ENCODE measurements at regions not wholly inside any gene's neighbourhood (a gene's known extent, or its start where the extent isn't known, plus 50 kb on each side); places are given as distances from the start of the nearest gene placed in this dataset.

- no peaks in the 10 kb centered on the region for H3K9me3 ChIP-seq (ENCODE audit: control insufficient read depth, low read depth, low read length)
- no peak overlapping the region for H3K27ac ChIP-seq (ENCODE audit: low read length)
- H3K4me1 ChIP-seq (ENCODE audit: control insufficient read depth, low read depth, low read length) = no peaks in the 10 kb centered on the region
- no peak overlapping the region for H3K9ac ChIP-seq (ENCODE audit: low read length)
- H3K36me3 ChIP-seq (ENCODE audit: control insufficient read depth, low read depth, low read length) = no peaks in the 10 kb centered on the region
- H3K4me3 ChIP-seq (ENCODE audit: low read length) = no peak overlapping the region
- no peaks in the 10 kb centered on the region for H3K27me3 ChIP-seq (ENCODE audit: control insufficient read depth, insufficient read depth, low read length)
Observed at GRCh38 chr5:57828221-57828620, 345.6 kb upstream of the ACTBL2 start.

- Histone ChIP-seq H3K27ac (ENCODE audit: low read length) (no peak overlapping the region), H3K9me3 (ENCODE audit: control insufficient read depth, low read depth, low read length) (peaks cover 4% of the 10 kb centered on the region), H3K4me1 (ENCODE audit: control insufficient read depth, low read depth, low read length) (no peaks in the 10 kb centered on the region), H3K9ac (ENCODE audit: low read length) (no peak overlapping the region), H3K27me3 (ENCODE audit: control insufficient read depth, insufficient read depth, low read length) (no peaks in the 10 kb centered on the region), H3K4me3 (ENCODE audit: low read length) (no peak overlapping the region), H3K36me3 (ENCODE audit: control insufficient read depth, low read depth, low read length) (no peaks in the 10 kb centered on the region)
Observed at GRCh38 chr5:57825031-57825686, 342.5 kb upstream of the ACTBL2 start.

- Histone ChIP-seq H3K4me3 (ENCODE audit: low read length) (no peak overlapping the region), H3K9me3 (ENCODE audit: control insufficient read depth, low read depth, low read length) (peaks cover 4% of the 10 kb centered on the region), H3K9ac (ENCODE audit: low read length) (no peak overlapping the region), H3K27ac (ENCODE audit: low read length) (no peak overlapping the region), H3K27me3 (ENCODE audit: control insufficient read depth, insufficient read depth, low read length) (no peaks in the 10 kb centered on the region), H3K4me1 (ENCODE audit: control insufficient read depth, low read depth, low read length) (no peaks in the 10 kb centered on the region), H3K36me3 (ENCODE audit: control insufficient read depth, low read depth, low read length) (no peaks in the 10 kb centered on the region)
Observed at GRCh38 chr5:57824623-57825022, 342.0 kb upstream of the ACTBL2 start.

GRCh38 chr5:57824047-57824446 lies 341.4 kb upstream of the ACTBL2 start:
- Histone ChIP-seq H3K9me3 (ENCODE audit: control insufficient read depth, low read depth, low read length) (peaks cover 4% of the 10 kb centered on the region), H3K36me3 (ENCODE audit: control insufficient read depth, low read depth, low read length) (no peaks in the 10 kb centered on the region), H3K27me3 (ENCODE audit: control insufficient read depth, insufficient read depth, low read length) (no peaks in the 10 kb centered on the region), H3K4me1 (ENCODE audit: control insufficient read depth, low read depth, low read length) (no peaks in the 10 kb centered on the region), H3K27ac (ENCODE audit: low read length) (no peak overlapping the region), H3K4me3 (ENCODE audit: low read length) (no peak overlapping the region), H3K9ac (ENCODE audit: low read length) (no peak overlapping the region)

- H3K9me3 ChIP-seq (ENCODE audit: control insufficient read depth, low read depth, low read length) = peaks cover 4% of the 10 kb centered on the region
- no peak overlapping the region for H3K27ac ChIP-seq (ENCODE audit: low read length)
- H3K4me1 ChIP-seq (ENCODE audit: control insufficient read depth, low read depth, low read length) = no peaks in the 10 kb centered on the region
- H3K27me3 ChIP-seq (ENCODE audit: control insufficient read depth, insufficient read depth, low read length) = no peaks in the 10 kb centered on the region
- no peak overlapping the region for H3K9ac ChIP-seq (ENCODE audit: low read length)
- H3K4me3 ChIP-seq (ENCODE audit: low read length) = no peak overlapping the region
- H3K36me3 ChIP-seq (ENCODE audit: control insufficient read depth, low read depth, low read length) = no peaks in the 10 kb centered on the region
Observed at GRCh38 chr5:57822651-57823050, 340.0 kb upstream of the ACTBL2 start.

- no peak overlapping the region for H3K4me3 ChIP-seq (ENCODE audit: low read length)
- H3K9me3 ChIP-seq (ENCODE audit: control insufficient read depth, low read depth, low read length) = peaks cover 4% of the 10 kb centered on the region
- no peaks in the 10 kb centered on the region for H3K27me3 ChIP-seq (ENCODE audit: control insufficient read depth, insufficient read depth, low read length)
- peaks cover 16% of the 10 kb centered on the region for H3K4me1 ChIP-seq (ENCODE audit: control insufficient read depth, low read depth, low read length)
- no peaks in the 10 kb centered on the region for H3K36me3 ChIP-seq (ENCODE audit: control insufficient read depth, low read depth, low read length)
- H3K27ac ChIP-seq (ENCODE audit: low read length) = no peak overlapping the region
- no peak overlapping the region for H3K9ac ChIP-seq (ENCODE audit: low read length)
Observed at GRCh38 chr5:57818397-57818796, 335.8 kb upstream of the ACTBL2 start.

GRCh38 chr5:57817924-57818323 lies 335.3 kb upstream of the ACTBL2 start:
- Histone ChIP-seq H3K4me3 (ENCODE audit: low read length) (no peak overlapping the region), H3K4me1 (ENCODE audit: control insufficient read depth, low read depth, low read length) (peaks cover 16% of the 10 kb centered on the region), H3K27ac (ENCODE audit: low read length) (no peak overlapping the region), H3K9ac (ENCODE audit: low read length) (no peak overlapping the region), H3K27me3 (ENCODE audit: control insufficient read depth, insufficient read depth, low read length) (no peaks in the 10 kb centered on the region), H3K9me3 (ENCODE audit: control insufficient read depth, low read depth, low read length) (peaks cover 4% of the 10 kb centered on the region), H3K36me3 (ENCODE audit: control insufficient read depth, low read depth, low read length) (no peaks in the 10 kb centered on the region)

- H3K9me3 ChIP-seq (ENCODE audit: control insufficient read depth, low read depth, low read length) = peaks cover 4% of the 10 kb centered on the region
- H3K4me1 ChIP-seq (ENCODE audit: control insufficient read depth, low read depth, low read length) = peaks cover 16% of the 10 kb centered on the region
- no peak overlapping the region for H3K9ac ChIP-seq (ENCODE audit: low read length)
- no peaks in the 10 kb centered on the region for H3K36me3 ChIP-seq (ENCODE audit: control insufficient read depth, low read depth, low read length)
- H3K27ac ChIP-seq (ENCODE audit: low read length) = no peak overlapping the region
- no peaks in the 10 kb centered on the region for H3K27me3 ChIP-seq (ENCODE audit: control insufficient read depth, insufficient read depth, low read length)
- no peak overlapping the region for H3K4me3 ChIP-seq (ENCODE audit: low read length)
Observed at GRCh38 chr5:57817001-57817453, 334.4 kb upstream of the ACTBL2 start.

GRCh38 chr5:57816108-57816507 lies 333.5 kb upstream of the ACTBL2 start:
- Histone ChIP-seq H3K36me3 (ENCODE audit: control insufficient read depth, low read depth, low read length) (no peaks in the 10 kb centered on the region), H3K9me3 (ENCODE audit: control insufficient read depth, low read depth, low read length) (peaks cover 4% of the 10 kb centered on the region), H3K27ac (ENCODE audit: low read length) (no peak overlapping the region), H3K27me3 (ENCODE audit: control insufficient read depth, insufficient read depth, low read length) (no peaks in the 10 kb centered on the region), H3K9ac (ENCODE audit: low read length) (no peak overlapping the region), H3K4me1 (ENCODE audit: control insufficient read depth, low read depth, low read length) (peaks cover 16% of the 10 kb centered on the region), H3K4me3 (ENCODE audit: low read length) (no peak overlapping the region)

- Histone ChIP-seq H3K27ac (ENCODE audit: low read length) (no peak overlapping the region), H3K36me3 (ENCODE audit: control insufficient read depth, low read depth, low read length) (no peaks in the 10 kb centered on the region)
Observed at GRCh38 chr5:57805732-57806131, 323.1 kb upstream of the ACTBL2 start.

GRCh38 chr5:57805170-57805569 lies 322.6 kb upstream of the ACTBL2 start:
- no peaks in the 10 kb centered on the region for H3K9me3 ChIP-seq (ENCODE audit: control insufficient read depth, low read depth, low read length)
- H3K27ac ChIP-seq (ENCODE audit: low read length) = no peak overlapping the region
- H3K9ac ChIP-seq (ENCODE audit: low read length) = no peak overlapping the region
- no peaks in the 10 kb centered on the region for H3K27me3 ChIP-seq (ENCODE audit: control insufficient read depth, insufficient read depth, low read length)
- H3K4me1 ChIP-seq (ENCODE audit: control insufficient read depth, low read depth, low read length) = no peaks in the 10 kb centered on the region
- no peaks in the 10 kb centered on the region for H3K36me3 ChIP-seq (ENCODE audit: control insufficient read depth, low read depth, low read length)
- H3K4me3 ChIP-seq (ENCODE audit: low read length) = no peak overlapping the region

More at GRCh38 chr5:57805732-57806131, 323.1 kb upstream of the ACTBL2 start:
- Histone ChIP-seq H3K9ac (ENCODE audit: low read length) (no peak overlapping the region), H3K9me3 (ENCODE audit: control insufficient read depth, low read depth, low read length) (no peaks in the 10 kb centered on the region), H3K4me1 (ENCODE audit: control insufficient read depth, low read depth, low read length) (no peaks in the 10 kb centered on the region), H3K4me3 (ENCODE audit: low read length) (no peak overlapping the region), H3K27me3 (ENCODE audit: control insufficient read depth, insufficient read depth, low read length) (no peaks in the 10 kb centered on the region)

- no peak overlapping the region for H3K9ac ChIP-seq (ENCODE audit: low read length)
- H3K9me3 ChIP-seq (ENCODE audit: control insufficient read depth, low read depth, low read length) = no peaks in the 10 kb centered on the region
- H3K4me1 ChIP-seq (ENCODE audit: control insufficient read depth, low read depth, low read length) = no peaks in the 10 kb centered on the region
- no peaks in the 10 kb centered on the region for H3K36me3 ChIP-seq (ENCODE audit: control insufficient read depth, low read depth, low read length)
- H3K4me3 ChIP-seq (ENCODE audit: low read length) = no peak overlapping the region
- no peaks in the 10 kb centered on the region for H3K27me3 ChIP-seq (ENCODE audit: control insufficient read depth, insufficient read depth, low read length)
- H3K27ac ChIP-seq (ENCODE audit: low read length) = no peak overlapping the region
Observed at GRCh38 chr5:57804505-57804904, 321.9 kb upstream of the ACTBL2 start.
